Spleen (tissue), 11 donors: ENCODE measurements at regions not wholly inside any gene's neighbourhood (a gene's known extent, or its start where the extent isn't known, plus 50 kb on each side); places are given as distances from the start of the nearest gene placed in this dataset.

Experiments used
- DNase-seq: peaks from one replicate; pipeline ENCODE4 v3.0.0-alpha.2; 2020
- H3K27ac ChIP-seq, 8 donors: fragments of 200-600 bp; sonication (generic) in 7 of 8; 1 replicate in 4 of 8; 2 replicates in 4 of 8; pipeline versions ENCODE4 v1.5.0 to v1.8.0; 2016 to 2021; ENCODE audit warnings: inconsistent platforms in 4 of 8, mild to moderate bottlenecking in 4 of 8, moderate library complexity in 1 of 8
- H3K27me3 ChIP-seq, 7 donors: fragments of 200-600 bp; sonication (generic) in 6 of 7; replicated peaks in 1 of 7; 1 replicate in 4 of 7; 2 replicates in 3 of 7; pipeline versions ENCODE4 v1.5.0 to v1.8.0; 2016 to 2021; ENCODE audit warnings: inconsistent platforms in 3 of 7, mild to moderate bottlenecking in 1 of 7
- H3K36me3 ChIP-seq, 6 donors: fragments of 200-600 bp; sonication (generic) in 5 of 6; 1 replicate in 4 of 6; 2 replicates in 2 of 6; pipeline versions ENCODE4 v1.5.0 to v1.8.0; 2016 to 2021; ENCODE audit warnings: inconsistent platforms in 2 of 6
- H3K4me1 ChIP-seq, 6 donors: fragments of 200-600 bp; sonication (generic) in 5 of 6; 1 replicate in 3 of 6; 2 replicates in 3 of 6; pipeline versions ENCODE4 v1.5.0 to v1.8.0; 2016 to 2021; ENCODE audit warnings: inconsistent platforms in 3 of 6
- H3K4me3 ChIP-seq, 8 donors: fragments of 200-600 bp; sonication (generic) in 7 of 8; 1 replicate in 4 of 8; 2 replicates in 4 of 8; pipeline versions ENCODE4 v1.5.0 to v1.8.0; 2016 to 2021; ENCODE audit warnings: inconsistent platforms in 4 of 8, mild to moderate bottlenecking in 4 of 8, moderate library complexity in 2 of 8
- H3K9me3 ChIP-seq, 8 donors: fragments of 200-600 bp; sonication (generic) in 7 of 8; 1 replicate in 4 of 8; 2 replicates in 4 of 8; pipeline versions ENCODE4 v1.5.0 to v1.8.0; 2016 to 2021; ENCODE audit warnings: inconsistent platforms in 4 of 8
- POLR2A ChIP-seq, 3 donors: fragments of 450-650 bp; IDR thresholded peaks; one replicate each; pipeline ENCODE4 v1.5.1; 2017; ENCODE audit warnings: antibody characterized with exemption in 3 of 3, mild to moderate bottlenecking in 1 of 3
- POLR2AphosphoS5 ChIP-seq, 3 donors: sonication (generic); formaldehyde crosslinking; IDR thresholded peaks; one replicate each; pipeline ENCODE4 v1.5.1; 2017; ENCODE audit warnings: antibody characterized with exemption in 3 of 3
- WGBS, 5 donors: extraction: QIAGEN DNeasy Blood & Tissue Kit in 3 of 5; methylation state at CpG; one replicate each; pipeline versions ENCODE4 v1.1.5 to v1.1.7; 2013 to 2018; 5-methylcytosine and 5-hydroxymethylcytosine counted together
- intact Hi-C: fragments of 100-400 bp; cut with DNase I; formaldehyde crosslinking; loops from one replicate; pipeline ENCODE4 v1.15.0; 2023; ENCODE audit warnings: low total_unique reads
- small RNA-seq, 4 donors: library from RNA; depleted of rRNA; stranded (forward); fragments of <200 nt; gene quantifications; one replicate each; pipeline ENCODE3, GENCODE V24; 2016
- TF ChIP-seq, protein P1 (sequence below), 11 experiments: fragments of 200-600 bp in 7 of 11; fragments of 450-650 bp in 4 of 11; sonication (generic) in 4 of 11; IDR thresholded peaks in 8 of 11; conservative IDR thresholded peaks in 3 of 11; 1 replicate in 7 of 11; 2 replicates in 4 of 11; pipeline versions ENCODE4 v1.4.0 to v1.8.0; 2016 to 2021; ENCODE audit warnings: antibody characterized with exemption in 11 of 11, inconsistent platforms in 4 of 11, mild to moderate bottlenecking in 1 of 11
- donor health status: healthy with polysubstance abuse.
- donor health status: DM: no; HTN: no; CAD: no; lungs with moderate emphysema.
- donor health status: DM: no; HTN: no; CAD: no.
- donor health status: Bipolar disorder and iron deficiency.
- donor health status: healthy.
- donor health status: DM: no; HTN: no; CAD: no.
- donor health status: DM: yes; HTN: yes; CAD: no.

DNA sequence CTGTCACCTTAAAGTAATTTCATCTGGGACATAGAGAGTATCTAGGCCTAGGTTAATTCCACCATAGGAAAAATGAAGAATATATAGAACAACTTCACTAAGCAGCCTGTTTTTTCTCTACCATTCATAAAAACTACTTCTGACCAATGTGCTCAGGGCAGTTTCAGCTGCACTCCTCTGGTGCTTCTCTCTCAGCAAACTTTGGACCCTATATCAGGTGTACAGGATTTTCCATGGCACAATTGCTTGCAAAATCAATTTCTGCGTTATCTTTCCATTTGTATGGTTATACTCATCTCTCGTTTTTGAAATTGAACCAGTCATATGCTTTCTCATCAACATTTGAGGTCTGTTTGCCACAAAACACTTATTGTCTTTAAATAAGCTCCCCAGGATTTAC is 52.1 kb upstream of the FMR1 start:
- no peaks in the 10 kb centered on the region for H3K36me3 ChIP-seq
- intact Hi-C loops, result no loop called here
- no peak overlapping the region for H3K4me3 ChIP-seq
- TF ChIP-seq POLR2A (IDR thresholded peaks at IDR 0.05) (no peak), POLR2AphosphoS5 (IDR thresholded peaks at IDR 0.05) (no peak)
- TF ChIP-seq, protein P1, sequence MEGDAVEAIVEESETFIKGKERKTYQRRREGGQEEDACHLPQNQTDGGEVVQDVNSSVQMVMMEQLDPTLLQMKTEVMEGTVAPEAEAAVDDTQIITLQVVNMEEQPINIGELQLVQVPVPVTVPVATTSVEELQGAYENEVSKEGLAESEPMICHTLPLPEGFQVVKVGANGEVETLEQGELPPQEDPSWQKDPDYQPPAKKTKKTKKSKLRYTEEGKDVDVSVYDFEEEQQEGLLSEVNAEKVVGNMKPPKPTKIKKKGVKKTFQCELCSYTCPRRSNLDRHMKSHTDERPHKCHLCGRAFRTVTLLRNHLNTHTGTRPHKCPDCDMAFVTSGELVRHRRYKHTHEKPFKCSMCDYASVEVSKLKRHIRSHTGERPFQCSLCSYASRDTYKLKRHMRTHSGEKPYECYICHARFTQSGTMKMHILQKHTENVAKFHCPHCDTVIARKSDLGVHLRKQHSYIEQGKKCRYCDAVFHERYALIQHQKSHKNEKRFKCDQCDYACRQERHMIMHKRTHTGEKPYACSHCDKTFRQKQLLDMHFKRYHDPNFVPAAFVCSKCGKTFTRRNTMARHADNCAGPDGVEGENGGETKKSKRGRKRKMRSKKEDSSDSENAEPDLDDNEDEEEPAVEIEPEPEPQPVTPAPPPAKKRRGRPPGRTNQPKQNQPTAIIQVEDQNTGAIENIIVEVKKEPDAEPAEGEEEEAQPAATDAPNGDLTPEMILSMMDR (IDR thresholded peaks at IDR 0.05 in 8 of 11, conservative IDR thresholded peaks at IDR 0.05 in 3 of 11), result no peak
- no peak overlapping the region for H3K27ac ChIP-seq
- H3K27me3 ChIP-seq, result no peaks in the 10 kb centered on the region
- 36 to 59% (median 43%) methylated on average over 2 of the region's 2 CpGs for WGBS, 5 donors
- DNase-seq, result no peak
- no peaks in the 10 kb centered on the region for H3K9me3 ChIP-seq
- H3K4me1 ChIP-seq, result no peaks in the 10 kb centered on the region

Small RNAs in the stretch of these regions (small RNA-seq; reads per million reads assigned to genes)
- gene AC016925.1 (0 reads per million in 4 donors), gene AC016925.2 (0 reads per million in 4 donors), gene AL009048.1 (0 reads per million in 4 donors), gene AL096861.1 (0 reads per million in 4 donors), gene RNU6-382P (0 reads per million in 4 donors)
